ENCODE measurements at regions not wholly inside any gene's neighbourhood (a gene's known extent, or its start where the extent isn't known, plus 50 kb on each side); places are given as distances from the start of the nearest gene placed in this dataset.

DNA sequence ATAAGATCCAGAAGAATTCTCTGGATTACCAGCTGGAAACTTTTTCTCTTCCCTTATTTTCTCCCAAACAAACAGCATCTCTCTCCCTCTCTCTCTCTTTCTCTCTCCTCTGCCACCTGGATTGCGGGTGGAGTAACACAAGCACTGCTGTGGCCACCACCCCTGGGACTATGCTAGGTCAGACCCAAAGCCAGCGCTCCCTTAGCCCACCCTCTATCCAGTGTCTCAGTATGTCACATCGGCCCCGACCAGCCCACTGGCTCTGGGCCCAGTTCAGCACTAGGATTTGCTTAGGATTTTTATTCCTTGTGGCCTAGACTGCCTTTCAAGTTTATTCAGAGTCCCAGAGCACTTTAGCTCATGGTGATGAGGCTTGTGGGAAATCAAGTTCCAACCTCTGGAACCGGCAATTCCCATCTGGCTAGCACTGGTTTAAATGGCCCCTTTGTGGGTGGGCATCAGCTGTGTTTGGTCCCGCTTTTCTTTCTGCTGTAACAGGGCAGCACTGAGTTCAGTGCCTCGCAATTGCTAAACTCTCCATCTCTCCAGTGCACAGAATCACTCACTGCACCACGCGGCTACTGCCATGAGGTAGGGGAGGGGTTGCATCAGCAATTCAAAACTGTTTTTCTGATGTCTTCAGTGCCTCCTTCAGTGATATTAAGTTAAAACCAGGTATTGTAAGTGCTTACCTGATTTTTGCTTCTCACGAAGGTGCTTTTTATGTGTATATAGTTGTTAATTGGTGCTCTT is 1623.1 kb downstream of the SLITRK5 start:
- TF ChIP-seq, protein P1, sequence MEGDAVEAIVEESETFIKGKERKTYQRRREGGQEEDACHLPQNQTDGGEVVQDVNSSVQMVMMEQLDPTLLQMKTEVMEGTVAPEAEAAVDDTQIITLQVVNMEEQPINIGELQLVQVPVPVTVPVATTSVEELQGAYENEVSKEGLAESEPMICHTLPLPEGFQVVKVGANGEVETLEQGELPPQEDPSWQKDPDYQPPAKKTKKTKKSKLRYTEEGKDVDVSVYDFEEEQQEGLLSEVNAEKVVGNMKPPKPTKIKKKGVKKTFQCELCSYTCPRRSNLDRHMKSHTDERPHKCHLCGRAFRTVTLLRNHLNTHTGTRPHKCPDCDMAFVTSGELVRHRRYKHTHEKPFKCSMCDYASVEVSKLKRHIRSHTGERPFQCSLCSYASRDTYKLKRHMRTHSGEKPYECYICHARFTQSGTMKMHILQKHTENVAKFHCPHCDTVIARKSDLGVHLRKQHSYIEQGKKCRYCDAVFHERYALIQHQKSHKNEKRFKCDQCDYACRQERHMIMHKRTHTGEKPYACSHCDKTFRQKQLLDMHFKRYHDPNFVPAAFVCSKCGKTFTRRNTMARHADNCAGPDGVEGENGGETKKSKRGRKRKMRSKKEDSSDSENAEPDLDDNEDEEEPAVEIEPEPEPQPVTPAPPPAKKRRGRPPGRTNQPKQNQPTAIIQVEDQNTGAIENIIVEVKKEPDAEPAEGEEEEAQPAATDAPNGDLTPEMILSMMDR (conservative IDR thresholded peaks at IDR 0.05; ENCODE audit: low read depth, low read length), result no peak
- no peak for DNase-seq (ENCODE audit: low read depth)

DNA sequence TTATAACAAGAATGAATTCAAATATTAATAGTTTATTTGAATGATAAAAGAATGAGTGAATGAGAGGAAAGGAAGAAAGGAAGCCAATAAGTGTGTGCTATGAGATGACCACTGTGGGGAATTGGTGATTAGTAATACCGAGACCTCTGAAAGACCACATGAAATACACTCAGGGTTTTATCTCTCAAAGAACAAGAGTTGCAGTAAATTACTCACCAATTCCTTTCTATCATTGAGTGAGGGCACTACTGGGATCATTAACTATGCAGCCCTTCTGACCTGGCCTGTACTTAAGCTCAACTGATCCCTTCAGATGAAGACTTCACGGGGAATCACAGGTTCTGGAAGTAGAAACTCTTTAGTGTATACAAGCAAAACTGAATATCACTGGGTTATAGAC is 1636.1 kb downstream of the SLITRK5 start:
- TF ChIP-seq, protein P1 (conservative IDR thresholded peaks at IDR 0.05; ENCODE audit: low read depth, low read length), result no peak
- H3K4me3 ChIP-seq (ENCODE audit: low read depth, low read length), result no peak overlapping the region
- peak; percentile 26 for DNase-seq (ENCODE audit: low read depth)

More for the DNA sequence above, 1623.1 kb downstream of the SLITRK5 start:
- no peak overlapping the region for H3K4me3 ChIP-seq (ENCODE audit: low read depth, low read length)

DNA sequence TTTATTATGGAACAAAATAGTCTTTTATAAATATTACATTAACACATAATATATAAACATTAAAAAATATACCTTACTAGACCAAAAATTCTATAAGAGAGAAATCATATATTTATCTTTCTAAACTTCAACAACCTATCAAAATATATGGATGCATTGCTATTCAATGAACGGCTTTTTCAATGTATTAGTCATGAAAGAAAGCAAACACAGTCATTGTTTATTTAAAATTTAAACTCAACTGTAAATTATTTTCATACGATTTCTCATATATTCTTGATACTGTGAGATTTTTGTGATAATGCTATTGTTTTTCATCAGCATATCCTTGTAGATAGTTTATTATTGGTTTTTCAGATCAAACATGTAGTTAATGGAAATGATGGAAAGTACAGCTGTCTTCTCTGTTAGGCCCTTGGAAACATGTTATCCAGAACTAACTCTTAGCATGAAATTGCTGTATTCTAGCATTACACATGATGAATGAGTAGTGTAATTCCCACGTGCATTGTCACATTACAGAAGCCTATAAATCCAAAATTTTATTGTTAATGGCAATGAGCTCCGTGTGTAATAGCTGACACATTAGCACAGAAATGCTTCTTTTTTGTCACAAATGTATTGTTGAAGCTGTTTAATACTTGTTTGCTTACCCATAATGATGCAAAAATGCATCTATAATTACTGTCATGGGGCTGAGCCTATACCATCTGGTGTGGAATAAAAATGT is 1639.9 kb downstream of the SLITRK5 start:
- no peak overlapping the region for H3K4me3 ChIP-seq (ENCODE audit: low read depth, low read length)
- TF ChIP-seq, protein P1 (conservative IDR thresholded peaks at IDR 0.05; ENCODE audit: low read depth, low read length), result no peak
- no peak for DNase-seq (ENCODE audit: low read depth)

DNA sequence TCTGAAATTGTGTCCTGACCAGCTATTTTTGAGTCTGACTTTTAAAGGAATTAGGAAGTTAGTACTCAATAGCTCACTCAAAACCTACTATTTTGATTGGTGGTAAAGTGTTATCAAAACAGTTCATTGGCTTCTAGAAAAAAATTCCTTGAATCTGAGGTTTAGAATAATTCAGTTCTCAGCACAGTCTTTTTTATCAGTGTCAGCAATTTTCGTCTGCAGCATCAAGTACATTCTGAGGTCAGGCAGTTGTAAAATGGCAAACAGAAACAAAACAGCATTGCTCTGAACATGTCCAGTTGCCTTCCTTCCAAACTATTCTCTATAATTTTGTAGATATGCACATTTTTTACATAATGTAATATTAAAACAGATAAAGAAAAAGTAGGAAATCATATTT is 1644.1 kb downstream of the SLITRK5 start:
- TF ChIP-seq, protein P1 (conservative IDR thresholded peaks at IDR 0.05; ENCODE audit: low read depth, low read length), result no peak
- no peak for DNase-seq (ENCODE audit: low read depth)
- no peak overlapping the region for H3K4me3 ChIP-seq (ENCODE audit: low read depth, low read length)

DNA sequence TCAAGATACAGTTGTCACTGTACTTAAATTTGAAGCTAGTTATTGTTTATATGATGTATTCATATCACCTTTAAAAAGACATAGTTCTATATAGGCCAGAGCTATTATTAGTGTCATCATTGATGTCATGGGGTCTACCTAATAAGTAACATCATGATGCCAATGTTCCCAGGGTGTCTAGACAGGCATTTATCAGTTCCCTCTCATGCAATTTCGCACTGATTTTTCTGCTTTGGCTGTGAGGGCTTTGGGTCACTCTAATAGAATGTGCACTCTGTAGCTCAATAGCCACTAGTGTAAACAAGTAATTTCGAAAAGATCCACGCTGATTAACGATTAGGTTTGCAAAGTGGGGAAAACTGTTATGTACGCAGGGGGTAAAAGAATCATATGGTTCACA is 1651.3 kb downstream of the SLITRK5 start:
- TF ChIP-seq, protein P1 (conservative IDR thresholded peaks at IDR 0.05; ENCODE audit: low read depth, low read length), result no peak
- DNase-seq (ENCODE audit: low read depth), result no peak
- H3K4me3 ChIP-seq (ENCODE audit: low read depth, low read length), result no peak overlapping the region

DNA sequence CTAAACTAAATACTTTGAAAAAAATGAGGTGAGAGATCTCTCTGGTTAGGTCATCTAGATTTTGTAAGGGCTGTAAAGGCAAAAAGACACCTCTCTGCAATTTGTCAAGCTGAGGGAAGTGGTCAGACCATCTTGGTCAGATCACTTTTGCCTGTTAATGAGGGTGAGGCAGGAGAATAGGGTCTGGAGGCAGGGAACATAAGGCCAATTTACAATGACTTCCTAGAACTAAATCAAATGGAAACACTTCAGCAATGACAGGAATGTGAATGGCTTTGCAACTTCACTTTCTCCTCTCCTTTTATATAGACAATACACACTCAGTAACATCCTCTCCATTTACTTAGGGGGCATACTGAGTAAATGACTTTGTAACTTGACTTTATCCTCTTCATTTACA is 1653.4 kb downstream of the SLITRK5 start:
- TF ChIP-seq, protein P1 (conservative IDR thresholded peaks at IDR 0.05; ENCODE audit: low read depth, low read length), result no peak
- H3K4me3 ChIP-seq (ENCODE audit: low read depth, low read length), result no peak overlapping the region
- DNase-seq (ENCODE audit: low read depth), result no peak

All from epithelial cell of proximal tubule (primary cell).